Fibroblast of pulmonary artery (primary cell): ENCODE measurements at regions not wholly inside any gene's neighbourhood (a gene's known extent, or its start where the extent isn't known, plus 50 kb on each side); places are given as distances from the start of the nearest gene placed in this dataset.

Experiments
- DNase-seq: peaks from one replicate; pipeline ENCODE4 v3.0.0-alpha.2; 2010; ENCODE audit warnings: low read depth
- H3K4me3 ChIP-seq: replicated peaks from 2 replicates; pipeline ENCODE4 v1.5.1; 2011; ENCODE audit warnings: low read depth, mild to moderate bottlenecking, control low read depth, low read length, moderate library complexity
- CTCF ChIP-seq: IDR thresholded peaks from 2 replicates; pipeline ENCODE4 v1.5.1; 2011; ENCODE audit warnings: mild to moderate bottlenecking, control low read depth, low read length, inconsistent platforms; ENCODE audit errors: missing control alignments

GRCh38 chr5:174300941-174301761 lies 255.6 kb downstream of the NSG2 start:
- TF ChIP-seq CTCF = no peak

GRCh38 chr5:174301848-174302625 lies 256.5 kb downstream of the NSG2 start:
- no peak for TF ChIP-seq CTCF
- no peak overlapping the region for H3K4me3 ChIP-seq
- no peak for DNase-seq

More at GRCh38 chr5:174300941-174301761, 255.6 kb downstream of the NSG2 start:
- DNase-seq = no peak
- H3K4me3 ChIP-seq = no peak overlapping the region

GRCh38 chr5:174303035-174303434 lies 257.5 kb downstream of the NSG2 start:
- no peak overlapping the region for H3K4me3 ChIP-seq
- TF ChIP-seq CTCF = no peak
- DNase-seq = no peak

- no peak for TF ChIP-seq CTCF
- no peak overlapping the region for H3K4me3 ChIP-seq
- DNase-seq = no peak
Observed at GRCh38 chr5:174303437-174304045, 258.0 kb downstream of the NSG2 start.

- DNase-seq = no peak
- no peak for TF ChIP-seq CTCF
- H3K4me3 ChIP-seq = no peak overlapping the region
Observed at GRCh38 chr5:174305241-174305681, 259.8 kb downstream of the NSG2 start.

- DNase-seq = no peak
- H3K4me3 ChIP-seq = no peak overlapping the region
- TF ChIP-seq CTCF = no peak
Observed at GRCh38 chr5:174306345-174307030, 261.0 kb downstream of the NSG2 start.
